Lower leg skin (tissue), 3 donors: ENCODE measurements at regions not wholly inside any gene's neighbourhood (a gene's known extent, or its start where the extent isn't known, plus 50 kb on each side); places are given as distances from the start of the nearest gene placed in this dataset.

Experiments
- CTCF ChIP-seq, 3 donors: fragments of 450-650 bp; IDR thresholded peaks; one replicate each; pipeline ENCODE4 v1.5.1; 2016; ENCODE audit warnings: antibody characterized with exemption in 3 of 3, mild to moderate bottlenecking in 3 of 3, moderate library complexity in 2 of 3
- POLR2A ChIP-seq, 2 donors: fragments of 450-650 bp; IDR thresholded peaks; one replicate each; pipeline ENCODE4 v1.6.1; 2016 to 2017; ENCODE audit warnings: antibody characterized with exemption in 2 of 2, mild to moderate bottlenecking in 1 of 2, moderate library complexity in 1 of 2

GRCh38 chr2:7584017-7584416, 666.8 kb downstream of the RNF144A start:
- TF ChIP-seq POLR2A (IDR thresholded peaks at IDR 0.05) (no peak), CTCF (IDR thresholded peaks at IDR 0.05) (no peak)
